ENCODE measurements at regions not wholly inside any gene's neighbourhood (a gene's known extent, or its start where the extent isn't known, plus 50 kb on each side); places are given as distances from the start of the nearest gene placed in this dataset.

- TF ChIP-seq POLR2AphosphoS5 (IDR thresholded peaks at IDR 0.05) (no peak), CTCF (IDR thresholded peaks at IDR 0.05) (no peak), EP300 (IDR thresholded peaks at IDR 0.05; ENCODE audit: low read depth) (no peak), POLR2A (IDR thresholded peaks at IDR 0.05) (no peak)
Observed at GRCh38 chr4:24666316-24666715, 82.0 kb upstream of the DHX15 start.

All from transverse colon (tissue), 4 donors.